Activated CD8-positive, alpha-beta memory T cell treated with anti-CD3 and anti-CD28 coated beads for 36 hours (primary cell): ENCODE measurements at regions not wholly inside any gene's neighbourhood (a gene's known extent, or its start where the extent isn't known, plus 50 kb on each side); places are given as distances from the start of the nearest gene placed in this dataset.
"Not testable (repeated sequence)": the region's sequence is repeated elsewhere in the genome, so short reads cannot be mapped to it uniquely, and the experiment has no call there.

Experiments used
- CTCF ChIA-PET: fragments of 350-600 bp; sonication (Branson Sonifier 250); formaldehyde crosslinking; loops from one replicate; lab custom pipeline; 2021; ENCODE audit warnings: antibody characterized with exemption; lab: Charles Lee
- POLR2A ChIA-PET: fragments of 350-600 bp; sonication (Branson Sonifier 250); formaldehyde crosslinking; loops from one replicate; lab custom pipeline; 2021; ENCODE audit warnings: antibody characterized with exemption; lab: Charles Lee

DNA sequence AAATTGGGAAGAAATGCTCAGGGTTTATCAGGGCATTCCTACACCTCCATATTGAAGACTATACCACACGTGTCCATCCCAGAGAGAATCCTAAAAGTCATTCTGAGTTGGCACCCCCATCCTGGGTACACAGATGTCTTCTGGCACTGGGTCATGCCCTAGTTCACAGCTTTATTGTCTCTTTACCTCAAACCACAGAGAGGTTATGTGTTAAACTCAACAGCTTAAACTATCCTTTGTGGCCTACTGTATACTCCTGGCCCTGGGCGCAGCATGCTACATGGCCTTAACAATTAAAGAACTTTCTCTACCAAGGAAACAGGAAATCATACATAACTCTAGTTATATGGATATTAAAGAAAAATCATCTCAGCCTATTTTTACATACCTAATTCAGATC, 115.6 kb upstream of the SEM1 start:
- ChIA-PET CTCF (no interaction called here), POLR2A (no interaction called here)

GRCh38 chr7:96826089-96826488, 116.4 kb upstream of the SEM1 start:
- ChIA-PET POLR2A (no interaction called here), CTCF (no interaction called here)

DNA sequence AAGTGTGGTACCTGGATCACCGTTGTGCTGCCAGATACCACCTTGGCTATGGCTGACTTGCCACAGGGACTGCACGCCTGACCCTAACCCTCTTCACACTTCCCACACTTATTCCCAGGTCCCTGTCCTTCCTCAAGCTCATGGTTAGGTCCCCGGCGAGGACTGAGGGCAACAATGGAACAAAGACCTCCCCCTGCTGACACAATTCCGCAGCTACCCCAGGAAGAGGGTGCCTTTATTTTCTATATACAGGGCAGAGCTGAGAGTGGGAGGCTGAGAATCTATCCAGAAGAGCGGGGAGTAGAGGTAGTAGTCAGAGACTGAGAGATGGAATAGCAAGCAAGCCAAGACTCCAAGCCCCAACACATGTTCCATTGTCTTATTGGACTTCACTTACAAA, 118.1 kb upstream of the SEM1 start:
- POLR2A ChIA-PET = no interaction called here

DNA sequence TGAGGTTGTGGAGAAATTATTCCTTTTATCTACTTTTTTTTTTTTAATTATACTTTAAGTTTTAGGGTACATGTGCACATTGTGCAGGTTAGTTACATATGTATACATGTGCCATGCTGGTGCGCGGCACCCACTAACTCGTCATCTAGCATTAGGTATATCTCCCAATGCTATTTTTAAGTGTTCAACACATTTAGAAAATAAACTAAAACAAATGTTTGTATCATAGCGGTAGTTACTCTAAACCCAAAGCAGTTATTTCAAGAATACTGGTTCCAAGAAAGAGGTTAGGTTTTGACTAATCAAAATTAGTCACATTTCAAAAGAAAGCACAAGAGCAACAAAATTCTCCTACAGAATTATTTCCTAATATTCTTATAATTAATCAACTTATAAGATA, 119.5 kb upstream of the SEM1 start:
- CTCF ChIA-PET = not testable (repeated sequence)

More for the DNA sequence above, 118.1 kb upstream of the SEM1 start:
- CTCF ChIA-PET = interaction anchor here (1.0 kb wide), 1 partner anchor 200 kb away, joined by 3 read pairs; no protein-coding TSS in a partner anchor

DNA sequence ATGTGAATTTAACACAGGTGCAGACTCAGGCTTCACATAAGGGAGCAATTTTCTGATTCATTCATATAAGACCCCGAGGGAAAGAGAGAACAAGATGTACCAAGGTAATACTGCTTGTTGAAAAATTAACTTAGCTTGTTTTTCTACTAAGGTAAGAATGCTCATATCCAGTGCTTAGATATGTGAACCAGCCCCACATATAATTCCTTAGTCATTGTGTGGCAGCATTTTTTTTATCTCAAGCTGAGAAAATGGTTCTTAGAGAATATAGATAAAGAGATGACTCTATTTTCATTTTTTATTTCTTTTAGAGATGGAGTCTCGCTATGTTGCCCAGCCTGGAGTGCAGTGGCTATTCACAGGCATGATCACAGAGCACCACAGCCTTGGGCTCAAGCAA, 121.8 kb upstream of the SEM1 start:
- CTCF ChIA-PET = no interaction called here
- POLR2A ChIA-PET = no interaction called here

More for the DNA sequence above, 119.5 kb upstream of the SEM1 start:
- POLR2A ChIA-PET = not testable (repeated sequence)

DNA sequence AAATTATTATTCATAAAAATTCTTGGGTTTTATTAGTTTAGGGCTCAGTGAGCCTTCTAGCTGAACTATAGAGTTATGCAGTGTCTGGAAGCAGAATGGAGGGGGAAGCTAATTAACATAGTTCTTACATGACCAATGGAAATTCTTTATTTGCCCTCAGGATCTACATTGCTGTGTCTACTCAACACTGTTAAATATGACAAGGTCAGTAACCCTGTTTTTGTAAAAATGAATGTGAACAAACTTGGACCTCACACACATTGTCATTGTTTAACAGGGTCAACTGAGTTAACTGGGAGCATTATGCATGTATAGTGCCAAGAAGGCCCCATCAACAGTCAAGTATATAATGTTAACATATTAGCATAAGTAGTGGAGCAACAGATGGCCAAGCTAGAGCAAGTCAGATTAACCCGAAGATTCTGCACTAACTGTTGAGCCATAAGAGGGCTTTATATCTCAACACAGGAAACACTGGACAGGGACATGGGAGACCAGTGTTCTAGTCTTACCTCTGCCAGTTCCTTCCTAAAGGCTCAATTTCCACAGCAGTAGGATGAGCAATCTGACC, 122.5 kb upstream of the SEM1 start:
- CTCF ChIA-PET = no interaction called here
- POLR2A ChIA-PET = no interaction called here

GRCh38 chr7:96833676-96834453, 124.2 kb upstream of the SEM1 start:
- POLR2A ChIA-PET = no interaction called here
- CTCF ChIA-PET = no interaction called here

- POLR2A ChIA-PET = no interaction called here
- CTCF ChIA-PET = no interaction called here
These were observed 126.8 kb upstream of the SEM1 start for GRCh38 chr7:96836456-96836855.

GRCh38 chr7:96837593-96837992, 127.9 kb upstream of the SEM1 start:
- CTCF ChIA-PET = no interaction called here
- POLR2A ChIA-PET = interaction anchor here (0.9 kb wide), 1 partner anchor 532 kb away, joined by 3 read pairs; no protein-coding TSS in a partner anchor

- CTCF ChIA-PET = no interaction called here
- POLR2A ChIA-PET = interaction anchor here (0.9 kb wide), 1 partner anchor 533 kb away, joined by 3 read pairs; no protein-coding TSS in a partner anchor
These were observed 128.8 kb upstream of the SEM1 start for GRCh38 chr7:96838481-96838880.

- CTCF ChIA-PET = no interaction called here
- POLR2A ChIA-PET = no interaction called here
These were observed 145.5 kb upstream of the SEM1 start for GRCh38 chr7:96855139-96855538.

GRCh38 chr7:96855691-96856090, 146.0 kb upstream of the SEM1 start:
- ChIA-PET POLR2A (no interaction called here), CTCF (no interaction called here)

GRCh38 chr7:96869538-96869937, 135.8 kb upstream of the DLX6 start:
- POLR2A ChIA-PET = no interaction called here
- CTCF ChIA-PET = no interaction called here

DNA sequence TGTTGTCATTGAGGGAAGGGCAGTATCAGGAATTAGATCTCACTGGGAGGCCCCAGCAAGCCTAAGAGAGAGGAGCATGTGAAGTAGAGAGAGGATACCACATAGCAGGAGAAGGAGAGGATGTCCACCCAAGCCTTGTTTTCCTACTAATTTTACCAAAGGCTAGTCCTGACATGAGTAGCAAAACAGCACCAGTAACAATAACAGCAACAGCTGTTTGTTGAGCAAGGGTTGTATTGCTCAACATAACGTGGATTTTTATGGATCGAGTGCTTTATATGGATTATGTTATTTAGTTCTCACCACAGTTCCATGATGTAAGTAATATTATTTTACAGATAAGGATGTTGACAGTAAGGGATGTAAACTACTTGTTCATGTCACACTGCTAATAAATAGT, 135.2 kb upstream of the DLX6 start:
- ChIA-PET CTCF (no interaction called here), POLR2A (no interaction called here)

DNA sequence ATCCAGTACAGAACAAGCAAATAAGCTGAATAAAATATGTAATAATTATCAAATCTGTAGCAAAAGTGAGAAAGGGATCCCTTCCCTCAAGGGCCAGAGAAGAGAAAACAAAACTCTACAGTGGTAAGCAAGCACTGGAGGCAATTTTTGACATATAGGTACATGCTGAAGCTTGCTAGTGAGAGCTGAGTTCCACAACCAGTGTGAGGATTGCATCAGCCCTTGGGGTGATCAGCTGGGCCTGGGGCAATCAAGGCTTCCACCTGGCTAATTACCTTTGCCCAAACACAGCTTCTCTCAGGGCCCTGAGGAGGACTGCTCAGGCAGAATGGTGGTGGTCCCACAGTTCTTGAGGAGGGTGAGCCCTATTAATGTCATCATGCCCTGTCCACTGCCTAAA, 134.4 kb upstream of the DLX6 start:
- CTCF ChIA-PET = no interaction called here
- POLR2A ChIA-PET = no interaction called here

- ChIA-PET POLR2A (no interaction called here), CTCF (no interaction called here)
These were observed 117.9 kb upstream of the DLX6 start for GRCh38 chr7:96887426-96887825.

GRCh38 chr7:96899108-96899507, 106.2 kb upstream of the DLX6 start:
- POLR2A ChIA-PET = no interaction called here
- CTCF ChIA-PET = no interaction called here

DNA sequence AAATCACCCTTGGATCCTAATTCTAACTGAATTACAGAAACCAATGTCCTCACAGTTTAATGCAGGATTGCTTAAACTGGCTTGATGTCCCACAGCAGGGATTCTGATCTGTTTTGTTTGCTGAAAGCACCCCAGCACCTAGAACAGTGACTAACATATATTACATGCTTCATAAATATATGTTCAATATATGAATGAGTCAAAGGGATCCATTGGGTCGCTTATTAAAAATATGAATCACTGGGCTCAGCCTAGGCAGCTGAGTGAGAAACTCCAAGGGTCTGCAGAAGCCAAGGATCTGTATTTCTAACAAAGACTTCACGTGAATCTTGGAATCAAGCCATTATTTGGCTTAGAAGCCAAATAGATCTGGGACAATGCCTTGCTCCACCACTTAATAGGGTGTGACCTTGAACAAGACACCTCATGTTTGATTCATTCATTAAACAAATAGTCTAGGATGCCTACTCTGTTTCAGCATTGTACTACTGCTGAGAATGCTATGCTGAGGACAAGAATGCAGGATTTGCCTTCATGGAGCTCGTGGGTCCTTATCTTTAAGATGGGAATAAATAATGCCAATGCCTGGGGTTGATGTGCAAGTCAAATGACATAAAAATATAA, 103.4 kb upstream of the DLX6 start:
- POLR2A ChIA-PET = no interaction called here
- CTCF ChIA-PET = no interaction called here

DNA sequence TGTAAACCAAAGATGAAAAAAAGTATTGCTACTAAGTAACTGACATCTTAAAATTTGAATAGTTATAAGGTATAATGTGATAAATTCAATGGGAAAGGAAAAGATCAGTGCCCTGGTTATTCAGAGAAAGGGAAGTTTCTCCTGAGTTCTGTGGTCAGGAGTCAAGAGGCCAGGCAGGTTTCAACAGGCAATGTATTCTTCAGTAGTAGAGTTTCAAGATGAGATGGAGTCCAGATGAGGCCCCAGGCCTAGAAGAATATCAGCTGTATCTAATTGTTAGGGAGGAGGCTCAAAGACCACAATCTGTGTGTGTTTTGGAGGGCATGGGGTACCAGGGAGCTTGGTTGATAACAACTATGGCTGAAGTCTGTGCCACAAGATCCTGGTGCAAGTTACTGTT, 101.4 kb upstream of the DLX6 start:
- ChIA-PET POLR2A (no interaction called here), CTCF (interaction anchor here (0.6 kb wide), 1 partner anchor 55 kb away, joined by 3 read pairs; no protein-coding TSS in a partner anchor)

DNA sequence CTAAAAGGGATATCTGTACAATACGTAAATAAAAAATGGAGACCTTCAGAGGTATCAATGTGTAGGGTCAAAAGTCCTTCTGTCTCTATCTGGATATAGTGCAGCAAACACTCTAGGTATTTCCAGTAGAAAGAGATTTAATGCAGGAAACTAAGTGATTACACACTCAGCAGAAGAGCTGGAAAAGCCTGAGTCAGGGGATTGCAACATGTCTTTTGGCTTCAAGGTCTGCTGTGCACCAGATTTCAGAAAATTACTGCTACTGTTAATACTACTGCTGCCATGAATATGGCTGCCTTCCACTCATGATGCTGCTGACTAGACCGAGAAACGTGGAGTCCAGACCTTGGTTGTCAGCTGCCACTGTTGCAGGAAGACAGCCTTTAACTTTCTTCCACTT, 94.9 kb upstream of the DLX6 start:
- ChIA-PET CTCF (no interaction called here), POLR2A (no interaction called here)

GRCh38 chr7:96915029-96915428, 90.3 kb upstream of the DLX6 start:
- CTCF ChIA-PET = no interaction called here
- POLR2A ChIA-PET = no interaction called here
